Upper lobe of right lung (tissue), 1 donor: ENCODE measurements at regions not wholly inside any gene's neighbourhood (a gene's known extent, or its start where the extent isn't known, plus 50 kb on each side); places are given as distances from the start of the nearest gene placed in this dataset.

Experiments
- ATAC-seq: fragments of 200-7000 bp; cut with Tn5 transposase; one replicate; pipeline ENCODE4 v1.9.1; 2020; ENCODE audit warnings: mild to moderate bottlenecking, moderate library complexity
- DNase-seq: peaks from one replicate; pipeline ENCODE4 v3.0.0-alpha.2; 2020
- H3K27ac ChIP-seq: fragments of 200-600 bp; one replicate; pipeline ENCODE4 v1.8.0; 2022
- H3K27me3 ChIP-seq: fragments of 200-600 bp; one replicate; pipeline ENCODE4 v1.8.0; 2022; ENCODE audit warnings: mild to moderate bottlenecking
- H3K36me3 ChIP-seq: fragments of 200-600 bp; one replicate; pipeline ENCODE4 v1.8.0; 2022
- H3K4me1 ChIP-seq: fragments of 200-600 bp; one replicate; pipeline ENCODE4 v1.8.0; 2022
- H3K4me3 ChIP-seq: fragments of 200-600 bp; one replicate; pipeline ENCODE4 v1.8.0; 2022; ENCODE audit warnings: mild to moderate bottlenecking
- H3K9me3 ChIP-seq: fragments of 200-600 bp; one replicate; pipeline ENCODE4 v1.8.0; 2022
- intact Hi-C: fragments of 100-400 bp; cut with DNase I; formaldehyde crosslinking; loops from one replicate; pipeline ENCODE4 v1.11.0; 2022
- TF ChIP-seq, protein P1 (sequence below): fragments of 200-600 bp; IDR thresholded peaks from one replicate; pipeline ENCODE4 v1.8.0; 2022; ENCODE audit warnings: antibody characterized with exemption
- donor health status: DM: no; HTN: yes; CAD: no; lungs with severe emphysema.

DNA sequence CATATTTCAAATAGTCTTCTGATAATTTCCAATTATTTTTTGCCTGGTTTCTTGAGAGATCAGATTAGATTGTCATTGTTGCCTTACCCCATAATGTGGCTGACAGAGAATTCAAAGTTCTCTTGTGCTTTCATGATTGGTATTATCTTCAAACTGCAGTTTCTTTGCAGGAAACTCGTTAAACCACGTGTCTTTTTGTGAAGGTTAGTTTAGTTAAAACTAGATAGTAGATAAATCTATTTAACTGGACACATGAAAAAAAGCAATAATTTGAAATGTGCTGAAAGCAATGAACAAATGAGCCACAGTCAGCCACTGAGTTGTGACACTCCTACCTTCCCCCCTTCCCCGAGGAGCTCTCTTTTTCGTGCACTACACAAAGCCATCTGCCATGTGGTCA lies 327.5 kb upstream of the UMPS start:
- ATAC-seq, result no peak
- no peak overlapping the region for H3K4me3 ChIP-seq
- no peak for DNase-seq
- no peaks in the 10 kb centered on the region for H3K4me1 ChIP-seq
- H3K36me3 ChIP-seq, result no peaks in the 10 kb centered on the region
- intact Hi-C loops, result no loop called here
- no peaks in the 10 kb centered on the region for H3K27me3 ChIP-seq
- H3K9me3 ChIP-seq, result no peaks in the 10 kb centered on the region
- TF ChIP-seq, protein P1, sequence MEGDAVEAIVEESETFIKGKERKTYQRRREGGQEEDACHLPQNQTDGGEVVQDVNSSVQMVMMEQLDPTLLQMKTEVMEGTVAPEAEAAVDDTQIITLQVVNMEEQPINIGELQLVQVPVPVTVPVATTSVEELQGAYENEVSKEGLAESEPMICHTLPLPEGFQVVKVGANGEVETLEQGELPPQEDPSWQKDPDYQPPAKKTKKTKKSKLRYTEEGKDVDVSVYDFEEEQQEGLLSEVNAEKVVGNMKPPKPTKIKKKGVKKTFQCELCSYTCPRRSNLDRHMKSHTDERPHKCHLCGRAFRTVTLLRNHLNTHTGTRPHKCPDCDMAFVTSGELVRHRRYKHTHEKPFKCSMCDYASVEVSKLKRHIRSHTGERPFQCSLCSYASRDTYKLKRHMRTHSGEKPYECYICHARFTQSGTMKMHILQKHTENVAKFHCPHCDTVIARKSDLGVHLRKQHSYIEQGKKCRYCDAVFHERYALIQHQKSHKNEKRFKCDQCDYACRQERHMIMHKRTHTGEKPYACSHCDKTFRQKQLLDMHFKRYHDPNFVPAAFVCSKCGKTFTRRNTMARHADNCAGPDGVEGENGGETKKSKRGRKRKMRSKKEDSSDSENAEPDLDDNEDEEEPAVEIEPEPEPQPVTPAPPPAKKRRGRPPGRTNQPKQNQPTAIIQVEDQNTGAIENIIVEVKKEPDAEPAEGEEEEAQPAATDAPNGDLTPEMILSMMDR, result no peak
- H3K27ac ChIP-seq, result no peak overlapping the region

DNA sequence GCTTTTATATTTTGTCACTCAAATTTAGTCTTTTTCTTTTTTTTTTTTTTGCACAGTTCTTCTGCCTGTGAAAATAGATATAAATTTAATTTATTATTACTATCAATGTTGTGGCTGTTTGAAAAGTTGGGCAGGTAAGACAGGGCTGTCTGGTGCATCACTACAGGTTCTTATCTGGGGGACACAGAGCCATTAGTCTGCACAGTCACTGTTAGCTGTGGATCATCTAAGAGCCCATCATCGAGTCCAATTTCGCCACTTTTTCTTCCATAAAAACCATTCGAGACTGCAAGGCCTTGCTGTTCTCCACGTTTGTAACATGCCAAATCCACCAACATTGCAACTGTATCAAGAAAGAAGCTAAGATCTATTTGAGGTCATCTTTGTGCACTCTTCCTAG lies 325.6 kb upstream of the UMPS start:
- TF ChIP-seq, protein P1, result no peak
- Histone ChIP-seq H3K27ac (no peak overlapping the region), H3K9me3 (no peaks in the 10 kb centered on the region), H3K4me1 (no peaks in the 10 kb centered on the region), H3K4me3 (no peak overlapping the region), H3K36me3 (no peaks in the 10 kb centered on the region), H3K27me3 (no peaks in the 10 kb centered on the region)
- intact Hi-C loops, result no loop called here
- DNase-seq (no peak), ATAC-seq (no peak)

DNA sequence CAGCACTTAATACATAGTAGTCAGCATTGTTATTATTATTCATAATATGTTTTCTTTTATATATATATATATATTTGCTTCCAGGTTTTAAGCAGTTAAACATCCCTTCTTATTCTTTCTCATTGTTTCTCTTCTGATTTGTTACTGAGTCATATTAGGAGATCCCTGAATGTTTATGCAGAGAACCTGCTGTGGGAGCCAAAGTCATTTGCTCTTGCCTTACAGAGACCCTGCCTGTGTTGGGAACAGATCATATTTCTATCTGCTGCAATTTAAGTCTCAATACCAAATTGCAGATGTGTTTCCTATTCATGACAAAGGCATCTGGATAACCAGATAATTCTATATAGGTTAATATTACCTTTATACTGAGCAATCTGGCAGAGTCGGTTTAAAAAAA lies 323.0 kb upstream of the UMPS start:
- intact Hi-C loops, result no loop called here
- no peak for ATAC-seq
- no peaks in the 10 kb centered on the region for H3K27me3 ChIP-seq

DNA sequence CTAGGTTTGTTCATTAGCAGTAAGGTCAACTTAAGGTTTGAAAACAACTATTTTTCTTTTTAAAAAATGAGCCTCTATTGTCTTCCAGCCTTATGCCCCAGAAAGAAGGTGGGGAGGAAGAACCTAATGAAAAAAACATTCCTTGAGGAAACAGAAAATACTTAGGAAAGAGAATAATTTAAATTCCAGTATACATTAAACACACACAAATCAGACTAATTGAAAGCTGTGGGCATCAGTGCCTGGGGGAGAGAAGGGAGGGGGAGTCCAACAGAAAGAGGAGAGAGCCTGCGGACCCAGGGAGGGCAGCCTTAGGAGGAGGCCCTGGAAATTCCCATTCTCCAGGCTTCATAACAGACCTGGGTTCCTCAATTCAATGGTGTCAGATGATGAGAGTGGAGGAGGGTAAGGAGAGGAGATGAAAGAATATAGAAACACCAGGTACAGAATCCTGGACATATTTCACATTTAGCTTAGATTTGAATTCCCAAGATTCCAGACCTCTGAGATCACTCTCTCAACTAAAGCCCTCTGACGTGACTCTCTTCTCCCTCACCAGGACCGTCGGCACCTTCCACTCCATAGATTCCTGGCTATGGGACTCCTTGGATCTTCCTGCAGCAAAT lies 320.5 kb upstream of the UMPS start:
- H3K9me3 ChIP-seq, result no peaks in the 10 kb centered on the region
- no peaks in the 10 kb centered on the region for H3K27me3 ChIP-seq
- DNase-seq, result no peak
- H3K4me1 ChIP-seq, result no peaks in the 10 kb centered on the region
- intact Hi-C loops, result no loop called here
- no peak overlapping the region for H3K27ac ChIP-seq
- ATAC-seq, result peak; percentile 48
- TF ChIP-seq, protein P1, result no peak
- no peak overlapping the region for H3K4me3 ChIP-seq
- no peaks in the 10 kb centered on the region for H3K36me3 ChIP-seq

More for the DNA sequence above, 323.0 kb upstream of the UMPS start:
- no peak overlapping the region for H3K27ac ChIP-seq
- H3K4me1 ChIP-seq, result no peaks in the 10 kb centered on the region
- no peaks in the 10 kb centered on the region for H3K36me3 ChIP-seq
- H3K9me3 ChIP-seq, result no peaks in the 10 kb centered on the region
- H3K4me3 ChIP-seq, result no peak overlapping the region
- TF ChIP-seq, protein P1, result no peak
- no peak for DNase-seq

DNA sequence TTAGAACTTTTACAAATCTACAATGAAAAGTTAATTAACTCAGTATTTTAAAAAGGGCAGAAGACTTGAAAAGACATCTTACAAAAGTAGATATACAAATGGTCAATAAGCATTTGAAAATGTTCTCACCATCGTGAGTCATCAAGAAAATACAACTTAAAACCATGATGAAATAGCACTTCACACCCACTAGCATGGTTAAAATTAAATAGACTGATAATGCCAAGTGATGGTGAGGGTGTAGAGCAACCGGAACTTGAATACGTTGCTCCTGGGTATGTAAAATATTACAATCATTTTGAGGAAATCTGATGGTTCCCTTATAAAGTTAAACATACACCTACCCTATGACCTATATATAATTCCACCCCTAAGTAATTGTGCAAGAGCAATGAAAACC lies 319.8 kb upstream of the UMPS start:
- Histone ChIP-seq H3K36me3 (no peaks in the 10 kb centered on the region), H3K4me3 (no peak overlapping the region), H3K4me1 (no peaks in the 10 kb centered on the region), H3K9me3 (no peaks in the 10 kb centered on the region), H3K27me3 (no peaks in the 10 kb centered on the region), H3K27ac (no peak overlapping the region)
- DNase-seq (no peak), ATAC-seq (no peak)
- TF ChIP-seq, protein P1, result no peak
- intact Hi-C loops, result no loop called here

DNA sequence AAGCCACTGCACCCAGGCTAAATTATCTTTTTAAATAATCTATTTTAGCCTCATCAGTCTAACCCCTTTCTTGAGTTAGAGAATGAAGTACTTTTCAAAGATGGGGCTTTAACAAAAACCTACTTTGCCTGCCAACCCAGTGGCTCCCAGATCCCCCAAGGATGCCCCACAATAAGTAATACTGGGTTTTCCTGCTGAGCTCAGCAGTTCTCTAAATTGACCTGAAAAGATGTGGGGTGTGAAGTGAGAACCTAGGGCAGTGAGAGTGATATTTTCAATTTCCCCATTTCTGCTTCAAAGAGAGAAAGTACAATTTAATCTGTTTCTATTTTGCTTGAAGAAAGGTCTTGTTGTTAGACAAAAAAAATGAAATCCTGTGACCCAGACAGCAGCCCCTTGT lies 318.5 kb upstream of the UMPS start:
- ATAC-seq, result no peak
- H3K4me1 ChIP-seq, result no peaks in the 10 kb centered on the region
- intact Hi-C loops, result no loop called here

More for the DNA sequence above, 318.5 kb upstream of the UMPS start:
- no peaks in the 10 kb centered on the region for H3K9me3 ChIP-seq
- no peaks in the 10 kb centered on the region for H3K27me3 ChIP-seq
- DNase-seq, result no peak
- no peaks in the 10 kb centered on the region for H3K36me3 ChIP-seq
- TF ChIP-seq, protein P1, result no peak
- no peak overlapping the region for H3K27ac ChIP-seq
- no peak overlapping the region for H3K4me3 ChIP-seq
